ENCODE measurements at regions not wholly inside any gene's neighbourhood (a gene's known extent, or its start where the extent isn't known, plus 50 kb on each side); places are given as distances from the start of the nearest gene placed in this dataset.
"Not testable (repeated sequence)": the region's sequence is repeated elsewhere in the genome, so short reads cannot be mapped to it uniquely, and the experiment has no call there.

GRCh38 chr15:81749716-81750375, 296.0 kb downstream of the MEX3B start:
- DNase-seq (ENCODE audit: low spot score in 2 of 2) (no peak), FAIRE-seq (no peak)

DNA sequence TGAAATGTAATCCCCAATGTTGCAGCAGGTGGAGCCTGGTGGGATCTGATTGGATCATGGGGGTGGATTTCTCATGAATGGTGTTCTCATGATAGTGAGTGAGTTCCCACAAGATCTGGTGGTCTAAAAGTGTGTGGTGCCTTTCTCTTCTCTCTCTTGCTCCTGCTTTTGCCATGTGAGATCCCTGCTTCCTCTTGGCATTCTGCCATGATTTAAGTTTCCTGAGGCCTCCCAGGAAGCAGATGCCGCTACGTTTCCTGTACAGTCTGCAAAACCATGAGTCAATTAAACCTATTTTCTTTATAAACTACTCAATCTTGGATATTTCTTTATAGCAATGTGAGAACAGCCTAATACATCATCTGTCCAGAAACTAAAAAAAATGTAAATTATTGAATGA, 298.3 kb downstream of the MEX3B start:
- FAIRE-seq: no peak
- DNase-seq (ENCODE audit: low spot score in 2 of 2): no peak

DNA sequence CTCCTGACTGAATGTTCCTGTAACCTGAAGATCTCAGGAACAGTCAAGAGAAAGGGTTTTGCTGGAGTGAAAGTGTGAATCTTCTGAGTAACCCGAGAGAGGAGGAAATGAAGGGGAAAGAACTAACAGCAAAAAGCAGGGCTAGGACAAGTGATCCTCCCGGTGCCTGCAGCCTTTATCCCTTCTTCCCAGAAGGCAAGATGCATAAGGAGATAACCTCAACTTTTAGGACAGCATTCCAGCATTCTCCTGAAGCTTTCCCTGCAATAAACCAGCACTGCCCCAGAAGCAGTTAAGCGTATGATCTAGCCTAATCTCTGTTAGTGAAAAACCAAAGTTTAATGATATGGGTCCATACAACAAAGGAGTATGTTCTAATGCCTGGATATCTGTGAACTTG, 298.8 kb downstream of the MEX3B start:
- FAIRE-seq (no peak), DNase-seq (ENCODE audit: low spot score in 2 of 2) (no peak)

DNA sequence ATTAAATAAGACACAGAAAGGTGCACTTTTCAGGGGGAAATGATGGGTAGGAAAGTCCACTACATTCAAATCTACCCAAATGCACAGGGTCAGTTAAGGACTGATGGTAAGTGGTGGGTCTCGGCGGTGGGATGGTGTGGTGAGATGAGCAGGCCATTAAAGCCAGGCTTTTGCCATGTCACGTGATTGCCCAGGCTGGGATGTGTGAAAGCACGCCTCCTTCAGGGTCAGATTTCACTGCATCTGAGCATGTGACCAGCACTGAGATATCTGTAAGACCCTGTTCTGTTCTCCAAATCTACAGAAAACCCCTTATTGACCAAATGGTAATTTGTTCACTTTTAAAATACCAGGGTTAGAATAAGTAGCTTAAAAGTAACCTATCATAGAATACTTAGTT, 301.5 kb downstream of the MEX3B start:
- DNase-seq (ENCODE audit: low spot score in 2 of 2) (no peak), FAIRE-seq (no peak)

DNA sequence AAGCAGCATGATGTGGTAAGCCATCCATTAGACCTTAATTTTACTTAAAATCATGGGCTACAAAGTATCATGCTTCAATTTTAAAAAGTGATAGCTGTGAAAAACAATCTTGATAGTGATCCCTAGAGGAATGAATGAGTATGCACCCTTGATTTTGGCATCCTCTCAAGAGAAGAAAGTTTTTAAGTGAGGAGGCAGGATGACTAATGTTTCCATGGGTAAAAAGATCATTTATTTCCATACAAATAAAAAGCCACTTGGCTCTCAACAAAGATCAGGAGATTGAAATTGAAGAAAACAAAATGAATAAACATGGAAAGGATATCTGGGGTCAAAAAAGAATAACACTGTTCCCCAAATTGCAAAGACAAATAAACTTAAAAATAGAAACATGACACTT, 305.4 kb downstream of the MEX3B start:
- DNase-seq (ENCODE audit: low spot score in 2 of 2): no peak
- FAIRE-seq: no peak

- DNase-seq (ENCODE audit: low spot score in 2 of 2) (no peak), FAIRE-seq (no peak)
Observed at GRCh38 chr15:81729340-81729739, 316.5 kb downstream of the MEX3B start.

DNA sequence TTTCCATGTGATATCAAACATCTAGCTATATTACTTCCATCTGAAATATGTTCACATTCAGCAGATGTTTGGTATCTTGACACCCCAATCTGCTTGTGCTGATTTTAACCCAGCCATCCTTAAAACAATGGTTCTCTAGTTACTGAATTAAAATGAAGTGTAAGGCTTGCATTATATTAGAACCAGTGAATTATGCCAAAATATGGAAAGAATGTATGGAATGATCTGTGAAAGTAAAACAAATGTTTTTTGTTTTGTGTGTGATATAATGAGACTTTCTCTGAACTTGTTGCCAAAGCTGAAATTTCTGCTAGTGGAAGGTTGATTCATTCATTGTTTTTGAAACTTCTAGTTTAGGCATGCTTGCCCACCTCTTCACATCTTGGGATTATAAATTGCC, 317.1 kb downstream of the MEX3B start:
- FAIRE-seq (no peak), DNase-seq (ENCODE audit: low spot score in 2 of 2) (no peak)

DNA sequence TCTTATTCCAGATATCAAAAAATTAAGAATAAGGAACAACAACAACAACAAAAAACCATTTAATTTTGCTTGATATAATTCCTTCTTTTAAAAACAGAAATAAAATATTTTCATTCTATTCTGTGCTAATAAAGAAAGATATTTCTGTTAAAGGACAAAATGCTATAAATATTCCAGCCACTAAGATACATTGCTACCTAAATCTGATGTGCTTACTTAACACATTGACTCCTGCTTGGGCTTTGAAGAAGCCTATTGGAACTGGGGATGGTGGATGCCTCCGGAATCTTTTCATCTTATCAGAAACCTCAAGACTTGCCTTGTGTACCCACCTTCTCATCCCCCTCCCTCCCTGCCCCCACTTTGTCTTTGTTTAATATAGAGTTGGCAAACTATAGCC, 320.2 kb downstream of the MEX3B start:
- no peak for FAIRE-seq
- DNase-seq (ENCODE audit: low spot score in 2 of 2): no peak

GRCh38 chr15:81724536-81724935, 321.3 kb downstream of the MEX3B start:
- DNase-seq (ENCODE audit: low spot score in 2 of 2) (no peak), FAIRE-seq (no peak)

- no peak for DNase-seq (ENCODE audit: low spot score in 2 of 2)
Observed at GRCh38 chr15:81723701-81724100, 322.1 kb downstream of the MEX3B start.

DNA sequence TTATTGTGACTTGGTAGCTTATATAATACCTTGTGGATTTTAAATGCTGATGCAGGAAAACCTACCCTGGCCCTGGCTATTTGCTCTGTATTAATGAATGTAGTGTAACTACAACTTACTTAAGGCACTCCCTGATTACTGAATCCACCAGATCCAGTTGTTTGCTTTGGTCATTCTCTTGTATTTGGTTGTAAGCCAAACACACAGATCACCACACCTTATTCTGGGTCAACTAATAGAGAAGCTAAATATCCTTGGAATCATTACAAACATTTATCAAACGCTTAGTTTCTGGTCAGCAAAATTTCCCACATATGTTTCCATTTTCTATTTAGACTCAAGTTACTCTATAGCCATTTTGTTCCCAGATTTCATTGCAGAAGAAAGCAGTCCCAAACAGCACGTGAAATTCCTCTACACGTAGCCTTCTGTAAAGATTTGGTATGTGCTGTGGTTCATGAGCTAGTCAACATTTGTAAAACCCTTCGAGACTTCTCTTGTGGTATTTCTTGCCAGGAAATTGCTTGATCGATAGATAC, 322.6 kb downstream of the MEX3B start:
- FAIRE-seq (no peak), DNase-seq (ENCODE audit: low spot score in 2 of 2) (no peak)

More at GRCh38 chr15:81723701-81724100, 322.1 kb downstream of the MEX3B start:
- no peak for FAIRE-seq

DNA sequence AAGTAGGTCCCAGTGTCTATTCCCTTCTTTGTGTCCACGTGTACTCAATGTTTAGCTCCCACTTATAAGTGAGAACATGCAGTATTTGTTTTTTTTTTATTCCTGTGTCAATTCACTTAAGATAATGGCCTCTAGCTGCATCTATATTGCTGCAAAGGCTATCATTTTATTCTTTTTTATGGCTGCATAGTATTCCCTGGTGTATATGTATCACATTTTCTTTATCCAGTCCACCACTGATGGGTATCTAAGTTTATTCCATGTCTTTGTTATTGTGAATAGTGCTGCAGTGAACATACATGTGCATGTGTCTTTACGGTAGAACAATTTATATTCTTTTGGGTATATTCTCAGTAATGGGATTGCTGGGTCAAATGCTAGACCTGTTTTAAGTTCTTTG, 329.4 kb downstream of the MEX3B start:
- not testable (repeated sequence) for FAIRE-seq; DNase-seq (ENCODE audit: low spot score in 2 of 2)

DNA sequence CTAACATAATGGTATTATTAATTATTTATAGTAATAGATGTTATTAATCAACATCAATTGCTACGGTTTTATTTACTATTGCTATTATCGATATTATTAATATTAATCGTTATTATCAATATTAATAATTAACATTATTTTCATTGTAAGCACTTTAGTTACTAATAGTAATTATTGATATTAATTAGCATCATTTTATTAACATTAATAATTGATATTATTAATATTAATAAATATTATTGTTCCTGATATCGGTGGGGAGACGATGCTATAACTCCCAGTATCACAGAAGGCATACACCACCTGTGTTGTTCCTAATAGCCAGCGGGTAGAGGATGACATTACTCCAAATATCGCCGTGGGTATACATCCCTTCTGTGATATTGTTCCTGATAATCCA, 335.5 kb downstream of the MEX3B start:
- peak; percentile 50 for FAIRE-seq
- DNase-seq (ENCODE audit: low spot score in 2 of 2): no peak

DNA sequence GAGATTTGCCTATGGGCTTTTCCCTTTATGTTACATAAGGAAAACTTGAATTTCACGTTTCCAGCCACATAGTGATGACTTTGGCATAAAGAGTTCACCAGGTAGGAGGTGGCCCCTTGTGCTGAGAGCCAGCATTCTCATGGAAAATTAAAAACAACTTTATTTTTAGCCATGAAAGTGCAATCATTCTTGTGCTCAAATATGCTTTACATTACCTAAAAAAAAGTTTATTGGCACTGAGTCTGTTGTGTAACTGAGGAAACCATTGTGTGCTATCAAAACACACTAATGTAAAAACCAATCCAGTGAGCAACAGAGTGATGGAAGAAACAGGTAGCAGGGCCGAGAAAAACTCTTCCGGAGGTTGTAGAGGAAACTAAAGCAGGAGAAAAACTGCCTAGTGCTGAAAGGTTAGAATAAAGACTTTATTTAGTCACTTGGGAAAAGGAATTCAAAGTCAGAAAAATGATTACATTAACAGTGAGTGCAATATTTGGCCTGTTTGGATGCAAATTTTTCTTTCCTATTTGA, 332.9 kb upstream of the TMC3 start:
- not testable (repeated sequence) for DNase-seq (ENCODE audit: low spot score in 2 of 2); FAIRE-seq

- FAIRE-seq; DNase-seq (ENCODE audit: low spot score in 2 of 2): not testable (repeated sequence)
Observed at GRCh38 chr15:81705727-81706126, 331.7 kb upstream of the TMC3 start.

DNA sequence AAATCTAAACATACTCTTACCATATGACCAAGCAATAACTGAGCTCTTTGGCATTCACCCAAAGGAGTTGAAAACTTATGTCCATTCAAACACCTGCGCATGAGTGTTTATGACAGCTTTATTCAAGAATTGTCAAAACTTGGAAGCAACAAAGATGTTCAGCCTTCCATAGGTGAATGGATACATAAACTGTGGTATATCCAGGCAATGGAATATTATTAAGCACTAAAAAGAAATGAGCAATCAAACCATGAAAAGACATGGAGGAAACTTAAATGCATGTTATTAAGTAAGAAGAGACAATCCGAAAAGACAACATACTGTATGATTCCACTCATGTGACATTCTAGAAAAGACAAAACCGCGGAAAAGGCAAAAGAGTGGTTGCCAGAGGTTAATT, 312.0 kb upstream of the TMC3 start:
- DNase-seq (ENCODE audit: low spot score in 2 of 2) (no peak), FAIRE-seq (no peak)

- no peak for FAIRE-seq
- DNase-seq (ENCODE audit: low spot score in 2 of 2): no peak
Observed at GRCh38 chr15:81685237-81685636, 311.2 kb upstream of the TMC3 start.

GRCh38 chr15:81680829-81681228, 306.8 kb upstream of the TMC3 start:
- FAIRE-seq (no peak), DNase-seq (ENCODE audit: low spot score in 2 of 2) (no peak)

- DNase-seq (ENCODE audit: low spot score in 2 of 2) (no peak), FAIRE-seq (no peak)
Observed at GRCh38 chr15:81666839-81667238, 292.8 kb upstream of the TMC3 start.

DNA sequence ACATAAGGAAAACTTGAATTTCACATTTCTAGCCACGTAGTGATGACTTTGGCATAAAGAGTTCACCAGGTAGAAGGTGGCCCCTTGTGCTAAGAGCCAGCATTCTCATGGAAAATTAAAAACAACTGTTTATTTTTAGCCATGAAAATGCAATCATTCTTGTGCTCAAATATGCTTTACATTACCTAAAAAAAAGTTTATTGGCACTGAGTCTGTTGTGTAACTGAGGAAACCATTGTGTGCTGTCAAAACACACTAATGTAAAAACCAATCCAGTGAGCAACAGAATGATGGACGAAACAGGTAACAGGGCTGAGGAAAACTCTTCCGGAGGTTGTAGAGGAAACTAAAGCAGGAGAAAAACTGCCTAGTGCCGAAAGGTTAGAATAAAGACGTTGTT, 287.0 kb upstream of the TMC3 start:
- DNase-seq (ENCODE audit: low spot score in 2 of 2): no peak
- FAIRE-seq: no peak

DNA sequence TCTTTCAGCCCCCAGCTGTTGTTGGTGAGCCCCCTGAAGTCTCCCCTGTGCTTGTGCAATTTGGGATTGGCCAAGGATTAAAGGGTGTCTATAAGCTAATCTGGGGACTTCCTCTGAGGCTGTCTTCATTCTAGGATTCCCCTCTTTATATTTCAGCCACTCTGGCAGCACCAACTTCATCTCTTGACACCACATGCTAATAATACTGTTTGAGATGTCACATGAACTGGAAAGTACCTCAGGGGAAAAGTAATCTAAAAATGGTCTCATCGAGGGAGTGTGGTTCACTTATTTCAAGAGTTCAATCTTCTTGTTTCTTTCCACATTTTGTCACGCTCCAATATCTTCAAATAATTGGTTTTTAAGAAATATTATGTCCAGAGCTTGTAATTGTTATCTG, 279.2 kb upstream of the TMC3 start:
- DNase-seq (ENCODE audit: low spot score in 2 of 2): no peak
- FAIRE-seq: no peak

- FAIRE-seq: no peak
- DNase-seq (ENCODE audit: low spot score in 2 of 2): no peak
Observed at GRCh38 chr15:81645470-81645869, 271.5 kb upstream of the TMC3 start.
